K562 (cell line): ENCODE measurements at regions not wholly inside any gene's neighbourhood (a gene's known extent, or its start where the extent isn't known, plus 50 kb on each side); places are given as distances from the start of the nearest gene placed in this dataset.

Experiments used
- ATAC-seq: fragments of 200-7000 bp; cut with Tn5 transposase; 3 replicates; pipeline ENCODE4 v1.9.1; 2020; ENCODE audit warnings: moderate library complexity
- BruUV-seq: library from RNA; stranded (reverse); fragments of 400-500 nt; replicated peaks from 2 replicates; lab custom pipeline; 2021; lab: Mats Ljungman, UMichigan
- CTCF ChIA-PET: fragments of 300-600 bp; formaldehyde crosslinking; extraction: SDS; loops from one replicate; lab custom pipeline; 2021; ENCODE audit warnings: low intra/inter-chr PET ratio; lab: Yijun Ruan, JAX
- POLR2A ChIA-PET: fragments of 300-600, 350-650 bp; sonication (Branson Sonifier 250); formaldehyde crosslinking; extraction: SDS; loops from one replicate; lab custom pipeline; 2021; ENCODE audit warnings: antibody characterized with exemption, inconsistent platforms; lab: Yijun Ruan, JAX
- DNase-seq, 4 experiments: peaks; one replicate each; pipeline versions ENCODE4 v3.0.0 to v3.0.0-alpha.2; 2011 to 2018; ENCODE audit warnings: low spot score in 3 of 4, mixed read lengths in 3 of 4; ENCODE audit errors: extremely low read depth in 1 of 4
- FAIRE-seq: peaks from 2 replicates; lab custom pipeline; 2011; peaks lifted over from hg19 to GRCh38; lab: Jason Lieb, UNC
- H2AFZ ChIP-seq: 2 replicates; pipeline ENCODE4 v1.6.0; 2011; ENCODE audit warnings: low read depth, low read length, control low read depth, inconsistent platforms
- H3K27ac ChIP-seq: fragments of 200-600 bp; 3 replicates; pipeline ENCODE4 v1.8.0; 2011; ENCODE audit warnings: low read depth, mild to moderate bottlenecking, control low read depth, inconsistent platforms, low read length, moderate library complexity, mixed read lengths; ENCODE audit errors: extremely low read depth
- H3K27me3 ChIP-seq, 2 experiments: fragments of 300-600 bp in 1 of 2; 2 replicates in 1 of 2; 3 replicates in 1 of 2; pipeline versions ENCODE4 v1.6.0 to v1.8.0; 2011; ENCODE audit warnings: inconsistent platforms in 2 of 2, low read length in 2 of 2, mild to moderate bottlenecking in 1 of 2, mixed read lengths in 1 of 2, moderate library complexity in 1 of 2; ENCODE audit not compliant: control insufficient read depth in 2 of 2, insufficient read depth in 2 of 2
- H3K36me3 ChIP-seq: fragments of 300-600 bp; 3 replicates; pipeline ENCODE4 v1.8.0; 2011; ENCODE audit warnings: mild to moderate bottlenecking, low read length, inconsistent platforms; ENCODE audit not compliant: control insufficient read depth, insufficient read depth
- H3K4me1 ChIP-seq, 2 experiments: fragments of 200-600 bp in 1 of 2; replicated peaks in 1 of 2; 2 replicates in 1 of 2; 3 replicates in 1 of 2; pipeline versions ENCODE4 v1.5.1 to v1.8.0; 2011; ENCODE audit warnings: inconsistent platforms in 2 of 2, low read length in 2 of 2, mild to moderate bottlenecking in 1 of 2, mixed read lengths in 1 of 2, moderate library complexity in 1 of 2; ENCODE audit not compliant: control insufficient read depth in 2 of 2, insufficient read depth in 2 of 2
- H3K4me2 ChIP-seq: 2 replicates; pipeline ENCODE4 v1.6.1; 2011; ENCODE audit warnings: low read length, control low read depth, inconsistent platforms, mixed read lengths; ENCODE audit not compliant: insufficient read depth
- H3K4me3 ChIP-seq: fragments of 200-600 bp; sonication (generic), shearing (Covaris generic); 2 replicates; pipeline ENCODE4 v1.5.1; 2016; ENCODE audit warnings: control low read depth, inconsistent platforms
- H3K79me2 ChIP-seq: fragments of 200-600 bp; 3 replicates; pipeline ENCODE4 v1.8.0; 2011; ENCODE audit warnings: low read length, inconsistent platforms; ENCODE audit not compliant: control insufficient read depth, insufficient read depth
- H3K9ac ChIP-seq, 2 experiments: 2 replicates each; pipeline versions ENCODE4 v1.6.0 to v1.6.1; 2011; ENCODE audit warnings: low read depth in 2 of 2, low read length in 2 of 2, control low read depth in 1 of 2, inconsistent platforms in 1 of 2, mild to moderate bottlenecking in 1 of 2, mixed read lengths in 1 of 2; ENCODE audit not compliant: insufficient read depth in 1 of 2
- H3K9me1 ChIP-seq: one replicate; pipeline ENCODE4 v1.6.0; 2011; ENCODE audit warnings: inconsistent platforms, mild to moderate bottlenecking, low read length, moderate library complexity; ENCODE audit not compliant: control insufficient read depth, insufficient read depth
- H3K9me3 ChIP-seq: replicated peaks from 2 replicates; pipeline ENCODE4 v1.5.1; 2011; ENCODE audit warnings: low read depth, low read length, inconsistent platforms; ENCODE audit not compliant: control insufficient read depth, insufficient read depth
- H4K20me1 ChIP-seq: replicated peaks from 2 replicates; pipeline ENCODE4 v1.6.1; 2011; ENCODE audit warnings: low read length, inconsistent platforms, mixed read lengths; ENCODE audit not compliant: control insufficient read depth, insufficient read depth
- BMI1 ChIP-seq: fragments of 150-350 bp; IDR thresholded peaks from 2 replicates; pipeline ENCODE4 v1.6.1; 2014; ENCODE audit warnings: low read length
- CEBPB ChIP-seq: fragments of 450-650 bp; IDR thresholded peaks from 2 replicates; pipeline ENCODE4 v1.6.1; 2016; ENCODE audit warnings: missing genetic modification characterization, missing compliant biosample characterization
- EP400 ChIP-seq: fragments of 450-650 bp; IDR thresholded peaks from 2 replicates; pipeline ENCODE4 v1.6.1; 2017; ENCODE audit warnings: antibody characterized with exemption, mild to moderate bottlenecking, moderate library complexity
- GATA2 ChIP-seq: sonication (generic); formaldehyde crosslinking; IDR thresholded peaks from 2 replicates; pipeline ENCODE4 v1.4.0; 2020; ENCODE audit warnings: mild to moderate bottlenecking, missing genetic modification reagents
- MCM7 ChIP-seq, 2 experiments: fragments of 450-650 bp; IDR thresholded peaks; 2 replicates each; pipeline ENCODE4 v1.6.1; 2016 to 2018
- NCOA1 ChIP-seq: fragments of 450-650 bp; IDR thresholded peaks from 2 replicates; pipeline ENCODE4 v1.6.1; 2016; ENCODE audit warnings: low read depth
- PHF21A ChIP-seq: fragments of 450-650 bp; IDR thresholded peaks from 2 replicates; pipeline ENCODE4 v1.6.1; 2017; ENCODE audit warnings: low read depth, borderline replicate concordance
- PHF8 ChIP-seq: fragments of 200-600 bp; sonication (generic); IDR thresholded peaks from 2 replicates; pipeline ENCODE4 v1.6.1; 2012; ENCODE audit warnings: mixed run types, mild to moderate bottlenecking, inconsistent platforms, low read length, moderate library complexity, borderline replicate concordance
- PRMT5 ChIP-seq: sonication (generic); formaldehyde crosslinking; IDR thresholded peaks from 2 replicates; pipeline ENCODE4 v1.5.0; 2020; ENCODE audit warnings: missing genetic modification reagents
- RBM15 ChIP-seq: fragments of 200-400 bp; formaldehyde crosslinking; IDR thresholded peaks from 2 replicates; pipeline ENCODE4 v1.6.1; 2018; ENCODE audit warnings: mild to moderate bottlenecking, low read length, moderate library complexity; ENCODE audit not compliant: insufficient read depth
- RFX7 ChIP-seq: fragments of 250-450 bp; sonication (Bioruptor Pico); IDR thresholded peaks from 2 replicates; pipeline ENCODE4 v1.5.1; 2021; ENCODE audit warnings: mild to moderate bottlenecking
- SMARCC2 ChIP-seq: fragments of 450-650 bp; IDR thresholded peaks from 2 replicates; pipeline ENCODE4 v1.6.1; 2017; ENCODE audit warnings: antibody characterized with exemption, moderate library complexity, mild to moderate bottlenecking, low read depth
- TEAD2 ChIP-seq: fragments of 450-650 bp; IDR thresholded peaks from 2 replicates; pipeline ENCODE4 v1.6.1; 2016; ENCODE audit warnings: missing genetic modification characterization, control low read depth, missing compliant biosample characterization
- ZNF282 ChIP-seq: sonication (generic); formaldehyde crosslinking; IDR thresholded peaks from 2 replicates; pipeline ENCODE4 v1.8.1; 2023; ENCODE audit warnings: missing genetic modification reagents
- ZNF324 ChIP-seq: fragments of 250-450 bp; sonication (Bioruptor Pico); IDR thresholded peaks from 2 replicates; pipeline ENCODE4 v1.4.0; 2020; ENCODE audit warnings: mild to moderate bottlenecking
- WGBS: fragments of 100-300 bp; shearing (Covaris generic); methylation state at CpG from one replicate; pipeline ENCODE4 v1.1.6; 2016; ENCODE audit warnings: low coverage, mixed read lengths; ENCODE audit not compliant: insufficient coverage; ENCODE audit errors: missing lambda C conversion rate; 5-methylcytosine and 5-hydroxymethylcytosine counted together
- in situ Hi-C: fragments of 300-500 bp; cut with MboI; formaldehyde crosslinking; loops from 4 replicates; pipeline ENCODE4 v1.15.0; 2018; ENCODE audit warnings: inconsistent platforms, mixed read lengths
- intact Hi-C: fragments of 100-400 bp; cut with micrococcal nuclease; formaldehyde crosslinking; loops from 2 replicates; pipeline ENCODE4 v1.14.2; 2022
- TF ChIP-seq, protein P1 (sequence below), 2 experiments: fragments of 150-350 bp in 1 of 2; IDR thresholded peaks; 2 replicates each; pipeline ENCODE4 v1.6.1; 2012 to 2016; ENCODE audit warnings: low read depth in 2 of 2, low read length in 2 of 2, mild to moderate bottlenecking in 1 of 2, moderate library complexity in 1 of 2

DNA sequence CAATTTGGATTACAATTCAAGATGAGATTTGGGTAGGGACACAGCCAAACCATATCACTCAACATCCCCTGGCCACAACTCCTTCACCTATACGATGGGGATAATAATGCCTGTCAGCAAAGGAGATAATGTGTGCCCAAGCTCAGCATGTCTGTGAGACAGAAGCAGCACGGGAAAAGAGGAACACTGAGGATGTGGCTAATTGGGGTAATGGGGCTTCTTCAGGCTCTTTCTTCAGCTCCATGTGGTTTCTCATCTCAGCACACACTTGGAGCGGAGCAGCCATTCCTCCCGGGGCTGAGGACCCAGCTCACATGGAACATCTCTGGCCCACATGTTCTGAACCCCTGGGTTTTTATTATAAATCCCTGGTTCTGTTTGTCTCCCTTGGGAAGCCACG is 136.0 kb upstream of the NAMPT start:
- Histone ChIP-seq H4K20me1 (no peaks in the 10 kb centered on the region), H3K9ac (no peak overlapping the region), H2AFZ (no peak overlapping the region), H3K9me1 (no peaks in the 10 kb centered on the region), H3K4me3 (no peak overlapping the region), H3K27ac (no peak overlapping the region), H3K36me3 (no peaks in the 10 kb centered on the region), H3K27me3 (no peaks in the 10 kb centered on the region), H3K9me3 (no peaks in the 10 kb centered on the region), H3K4me2 (no peak overlapping the region), H3K4me1 (peaks cover 0 to 16% of the 10 kb centered on the region in 2 experiments; a peak in 4 of 5 replicates), H3K79me2 (no peaks in the 10 kb centered on the region)
- no TSS peak for BruUV-seq
- in situ Hi-C loops (no loop called here), intact Hi-C loops (no loop called here)
- ATAC-seq (no peak), DNase-seq (no peak), FAIRE-seq (no peak)
- CTCF ChIA-PET, result interaction anchor here (0.6 kb wide), 1 partner anchor 361 kb away, joined by 4 read pairs; no protein-coding TSS in a partner anchor
- POLR2A ChIA-PET, result interaction anchor here (0.6 to 1.1 kb wide), 2 partner anchors 28 to 136 kb away, joined by 4 read pairs; partner anchors contain the start of gene NAMPT
- WGBS, result 38% methylated on average over 5 of the region's 5 CpGs
- TF ChIP-seq NCOA1 (no peak), SMARCC2 (no peak), PHF8 (no peak)

- no peak overlapping the region for H3K4me3 ChIP-seq
- H4K20me1 ChIP-seq, result no peaks in the 10 kb centered on the region
- H3K27ac ChIP-seq, result no peak overlapping the region
- H3K4me2 ChIP-seq, result no peak overlapping the region
- no TSS peak for BruUV-seq
- in situ Hi-C loops (no loop called here), intact Hi-C loops (no loop called here)
- FAIRE-seq (peak; percentile 55), ATAC-seq (no peak), DNase-seq (no peak)
- ChIA-PET CTCF (no interaction called here), POLR2A (interaction anchor here (1.1 kb wide), 1 partner anchor 135 kb away, joined by 4 read pairs; the partner anchor contains the start of gene NAMPT)
- no peak overlapping the region for H3K9ac ChIP-seq
- WGBS, result 22% methylated on average over 2 of the region's 2 CpGs
- H3K9me1 ChIP-seq, result no peaks in the 10 kb centered on the region
- H3K9me3 ChIP-seq, result no peaks in the 10 kb centered on the region
- no peak overlapping the region for H2AFZ ChIP-seq
- peaks cover 0 to 13% of the 10 kb centered on the region in 2 experiments; a peak in 4 of 5 replicates for H3K4me1 ChIP-seq
- H3K27me3 ChIP-seq, result no peaks in the 10 kb centered on the region
- H3K79me2 ChIP-seq, result no peaks in the 10 kb centered on the region
- H3K36me3 ChIP-seq, result no peaks in the 10 kb centered on the region
- no peak for TF ChIP-seq EP400
- no peak for TF ChIP-seq RFX7 (CRISPR knock-in tag)
- TF ChIP-seq ZNF282 (CRISPR knock-in tag), result no peak
- TF ChIP-seq BMI1, result no peak
- TF ChIP-seq GATA2, result no peak
- no peak for TF ChIP-seq MCM7 (IDR thresholded peaks at IDR 0.05)
- no peak for TF ChIP-seq CEBPB
- TF ChIP-seq ZNF324, result no peak
- TF ChIP-seq PHF21A, result no peak
- no peak for TF ChIP-seq TEAD2 (tag)
- TF ChIP-seq PRMT5, result no peak
- TF ChIP-seq, protein P1, sequence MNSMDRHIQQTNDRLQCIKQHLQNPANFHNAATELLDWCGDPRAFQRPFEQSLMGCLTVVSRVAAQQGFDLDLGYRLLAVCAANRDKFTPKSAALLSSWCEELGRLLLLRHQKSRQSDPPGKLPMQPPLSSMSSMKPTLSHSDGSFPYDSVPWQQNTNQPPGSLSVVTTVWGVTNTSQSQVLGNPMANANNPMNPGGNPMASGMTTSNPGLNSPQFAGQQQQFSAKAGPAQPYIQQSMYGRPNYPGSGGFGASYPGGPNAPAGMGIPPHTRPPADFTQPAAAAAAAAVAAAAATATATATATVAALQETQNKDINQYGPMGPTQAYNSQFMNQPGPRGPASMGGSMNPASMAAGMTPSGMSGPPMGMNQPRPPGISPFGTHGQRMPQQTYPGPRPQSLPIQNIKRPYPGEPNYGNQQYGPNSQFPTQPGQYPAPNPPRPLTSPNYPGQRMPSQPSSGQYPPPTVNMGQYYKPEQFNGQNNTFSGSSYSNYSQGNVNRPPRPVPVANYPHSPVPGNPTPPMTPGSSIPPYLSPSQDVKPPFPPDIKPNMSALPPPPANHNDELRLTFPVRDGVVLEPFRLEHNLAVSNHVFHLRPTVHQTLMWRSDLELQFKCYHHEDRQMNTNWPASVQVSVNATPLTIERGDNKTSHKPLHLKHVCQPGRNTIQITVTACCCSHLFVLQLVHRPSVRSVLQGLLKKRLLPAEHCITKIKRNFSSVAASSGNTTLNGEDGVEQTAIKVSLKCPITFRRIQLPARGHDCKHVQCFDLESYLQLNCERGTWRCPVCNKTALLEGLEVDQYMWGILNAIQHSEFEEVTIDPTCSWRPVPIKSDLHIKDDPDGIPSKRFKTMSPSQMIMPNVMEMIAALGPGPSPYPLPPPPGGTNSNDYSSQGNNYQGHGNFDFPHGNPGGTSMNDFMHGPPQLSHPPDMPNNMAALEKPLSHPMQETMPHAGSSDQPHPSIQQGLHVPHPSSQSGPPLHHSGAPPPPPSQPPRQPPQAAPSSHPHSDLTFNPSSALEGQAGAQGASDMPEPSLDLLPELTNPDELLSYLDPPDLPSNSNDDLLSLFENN (IDR thresholded peaks at IDR 0.05; ENCODE audit: low read depth in 2 of 2, low read length in 2 of 2), result no peak
- TF ChIP-seq RBM15, result no peak
Measured at GRCh38 chr7:106420210-106420609, 135.4 kb upstream of the NAMPT start.
